SW480 (cell line): ENCODE measurements at regions not wholly inside any gene's neighbourhood (a gene's known extent, or its start where the extent isn't known, plus 50 kb on each side); places are given as distances from the start of the nearest gene placed in this dataset.

Experiments
- DNase-seq: peaks from one replicate; pipeline ENCODE4 v3.0.0-alpha.2; 2016; ENCODE audit warnings: low spot score

DNA sequence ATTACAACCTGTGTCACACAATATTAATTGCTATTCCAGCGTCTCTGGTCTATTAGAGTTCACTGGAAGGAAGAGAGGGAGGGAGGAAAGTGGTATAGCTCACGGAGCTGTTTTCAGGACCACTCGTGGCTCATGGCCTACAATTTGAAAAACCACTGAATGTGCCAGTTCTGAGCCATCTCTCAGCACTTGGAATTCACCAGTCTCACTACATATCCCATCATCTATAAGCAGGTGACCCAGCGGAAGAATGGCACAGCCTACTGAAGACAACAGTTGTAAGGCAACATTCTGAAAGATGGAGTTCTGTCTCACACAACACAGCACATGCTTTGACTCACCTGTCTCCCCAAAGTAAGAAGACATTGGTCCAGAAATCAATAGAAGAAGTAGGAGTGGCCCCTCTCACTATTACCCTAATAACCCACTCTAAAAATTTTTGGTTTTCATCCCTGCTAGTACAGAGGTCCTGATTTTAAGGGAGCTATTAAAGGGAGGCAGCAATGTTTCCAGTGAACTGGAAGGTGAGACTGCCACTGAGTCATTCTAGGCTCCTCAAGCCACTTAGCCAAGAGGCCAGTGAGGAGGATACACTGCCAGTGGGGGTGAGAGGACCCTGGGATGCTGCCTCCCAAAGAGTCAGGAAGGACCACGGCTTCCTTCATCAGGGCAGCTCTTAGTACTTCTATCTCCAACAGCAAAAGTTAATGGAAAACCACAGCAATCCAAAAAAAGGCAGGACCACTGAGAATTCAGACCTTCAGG is 50.0 kb upstream of the DOCK9 start:
- no peak for DNase-seq

DNA sequence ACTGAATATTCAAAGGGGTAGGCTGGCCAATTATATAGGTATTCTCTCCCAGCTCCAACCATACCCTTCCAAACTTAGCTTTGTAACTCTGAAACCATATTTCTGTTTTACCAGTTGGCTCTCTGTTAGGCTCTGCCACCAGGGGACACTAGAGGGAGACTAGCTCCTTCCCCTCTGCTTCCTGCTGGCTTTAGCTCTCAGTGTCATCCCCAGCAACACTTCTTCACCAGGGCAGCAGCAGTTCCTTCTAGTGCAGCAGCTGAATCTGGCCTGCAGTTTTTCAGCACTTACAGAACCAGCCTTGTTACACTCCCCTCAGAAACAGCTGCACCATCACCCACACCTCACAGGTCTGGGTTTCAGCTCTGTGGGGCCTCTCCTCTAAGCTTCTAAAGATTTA is 51.0 kb upstream of the DOCK9 start:
- no peak for DNase-seq

DNA sequence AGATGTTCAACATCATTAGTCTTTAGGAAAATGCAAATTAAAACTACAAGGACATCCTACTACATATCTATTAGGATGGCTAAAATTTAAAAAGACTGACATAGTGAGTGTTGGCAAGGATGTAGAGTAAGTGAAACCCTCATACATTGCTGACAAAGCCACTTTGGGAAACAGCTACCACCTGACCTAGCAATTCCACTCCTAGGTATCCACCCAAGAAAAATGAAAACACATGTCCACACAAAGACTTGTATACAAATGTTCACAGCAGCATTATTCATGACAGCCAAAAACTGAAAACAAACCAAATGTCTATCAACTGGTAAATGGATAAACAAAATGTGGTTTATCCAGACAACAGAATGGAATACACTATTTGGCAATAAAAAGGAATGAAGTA is 51.7 kb upstream of the DOCK9 start:
- no peak for DNase-seq

DNA sequence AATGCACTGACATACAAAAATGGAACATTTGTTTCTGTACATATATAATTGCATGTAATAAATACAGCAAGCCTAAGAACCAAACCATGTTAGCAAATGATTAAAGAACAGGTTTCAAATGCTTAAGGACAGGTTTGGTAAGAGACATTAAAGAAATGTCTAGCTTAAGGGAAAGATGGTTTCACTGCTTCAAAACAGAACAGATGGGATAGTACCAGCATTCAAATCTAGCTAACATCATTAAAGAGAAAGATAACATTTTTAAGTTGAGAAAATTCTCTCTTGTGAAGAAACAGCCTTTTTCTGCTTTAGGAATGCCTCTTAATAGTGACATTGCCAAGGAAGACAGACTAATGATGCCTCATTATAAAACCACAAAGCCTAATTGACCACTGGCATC is 52.5 kb upstream of the DOCK9 start:
- DNase-seq, result no peak

DNA sequence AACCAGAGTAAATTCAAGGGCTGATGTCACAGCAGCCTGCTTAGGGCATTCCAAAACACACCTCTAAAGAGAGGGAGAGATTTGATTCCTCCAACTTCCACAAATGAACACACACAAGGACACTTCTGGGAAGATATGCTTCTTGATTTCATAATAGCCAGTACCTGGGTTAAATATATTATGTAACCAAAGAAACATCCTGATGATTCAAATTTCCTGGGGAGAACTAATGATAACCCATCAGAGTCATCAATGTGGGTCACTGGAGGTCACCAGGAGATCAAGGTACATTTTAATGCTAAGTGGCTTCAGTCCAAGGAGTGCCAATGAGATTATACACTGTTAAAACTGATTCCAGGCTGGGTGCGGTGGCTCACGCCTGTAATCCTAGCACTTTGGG is 54.0 kb upstream of the DOCK9 start:
- peak; percentile 17 for DNase-seq

DNA sequence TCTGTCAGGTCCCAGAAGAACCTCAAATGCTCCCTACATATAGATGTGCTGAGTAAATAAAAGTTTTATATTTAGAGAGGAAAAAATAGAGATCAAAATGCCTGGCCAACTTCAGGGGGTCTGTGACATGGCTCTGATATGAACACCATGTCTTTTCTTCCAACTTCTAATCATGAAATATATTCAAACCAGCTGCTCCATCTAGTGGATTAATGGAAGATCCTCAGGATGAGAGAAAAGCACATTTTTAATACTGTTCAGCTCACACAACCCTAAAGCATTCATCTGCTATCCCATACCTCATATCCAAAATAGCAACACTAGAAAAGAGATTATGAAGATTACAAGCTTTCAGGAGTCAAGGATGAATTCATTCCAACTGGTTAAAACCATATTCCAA is 56.0 kb upstream of the DOCK9 start:
- peak; percentile 69 for DNase-seq

DNA sequence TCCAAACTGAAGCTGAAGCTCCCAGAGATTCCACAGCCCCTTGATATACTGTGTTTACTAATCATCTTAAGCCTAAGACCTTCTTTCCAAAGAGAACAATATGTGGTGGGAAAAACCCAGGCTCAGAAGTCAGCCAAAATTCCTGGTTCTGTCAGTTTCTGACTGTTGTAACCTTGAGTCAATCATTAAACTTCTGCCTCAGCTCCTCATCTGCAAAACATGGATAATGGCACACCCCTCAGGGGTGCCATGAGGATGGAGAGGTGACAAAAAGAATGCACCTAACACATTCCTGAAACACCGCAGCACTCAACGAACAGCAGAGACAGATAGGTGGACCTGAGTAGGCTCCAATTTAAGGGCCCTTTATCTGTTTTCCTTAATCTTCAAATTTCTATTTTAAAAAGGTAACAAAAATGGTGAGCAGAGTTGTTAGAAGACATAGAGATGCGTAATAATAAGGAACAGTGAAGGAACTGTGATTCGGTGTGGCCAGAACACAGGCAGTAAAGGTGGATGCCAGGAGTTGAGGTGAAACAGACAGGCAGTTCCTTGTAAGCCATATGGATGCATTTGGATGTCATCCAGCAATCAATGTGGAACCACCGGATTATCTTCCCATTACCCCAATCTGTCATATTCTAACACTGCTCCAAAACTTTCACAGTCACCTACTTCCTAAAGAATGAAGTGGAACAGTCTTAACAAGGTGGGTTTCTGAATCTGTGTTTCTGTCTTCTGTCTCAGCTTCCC is 56.6 kb upstream of the DOCK9 start:
- DNase-seq, result no peak

DNA sequence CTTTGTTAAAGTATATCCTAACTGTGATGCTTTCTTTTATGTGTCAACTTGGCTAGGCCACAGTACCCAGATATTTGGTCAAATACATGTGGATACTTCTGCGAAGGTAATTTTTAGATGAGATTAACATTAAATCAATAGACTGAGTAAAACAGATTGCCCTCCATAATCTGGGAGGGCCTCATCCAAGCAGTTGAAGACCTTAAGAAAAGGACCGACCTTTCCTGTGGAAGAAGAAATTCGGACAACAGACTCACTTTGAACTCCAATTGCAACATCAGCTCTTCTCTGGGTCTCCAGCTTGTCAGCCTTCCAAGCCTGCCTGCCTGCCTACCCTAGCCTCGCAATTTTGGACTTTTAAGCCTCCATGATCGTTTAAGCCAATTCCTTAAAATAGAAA is 57.9 kb upstream of the DOCK9 start:
- DNase-seq, result no peak

DNA sequence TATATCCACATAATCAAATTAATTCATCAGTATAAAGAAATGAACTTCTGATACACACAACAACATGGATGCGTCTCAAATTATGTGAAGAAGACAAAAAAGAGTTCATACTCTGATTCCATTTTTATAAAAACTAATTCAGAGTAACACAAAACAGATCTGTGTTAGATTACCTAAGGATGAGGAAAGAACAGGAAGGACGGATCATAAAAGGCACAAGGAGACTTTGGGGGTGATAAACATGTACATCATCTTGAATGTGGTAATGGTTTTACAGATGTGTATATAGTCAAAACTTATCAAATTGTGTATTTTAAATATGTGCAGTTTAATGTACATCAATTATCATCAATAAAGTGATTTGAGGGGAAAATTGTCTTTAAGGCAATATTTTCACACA is 59.9 kb upstream of the DOCK9 start:
- DNase-seq, result no peak

DNA sequence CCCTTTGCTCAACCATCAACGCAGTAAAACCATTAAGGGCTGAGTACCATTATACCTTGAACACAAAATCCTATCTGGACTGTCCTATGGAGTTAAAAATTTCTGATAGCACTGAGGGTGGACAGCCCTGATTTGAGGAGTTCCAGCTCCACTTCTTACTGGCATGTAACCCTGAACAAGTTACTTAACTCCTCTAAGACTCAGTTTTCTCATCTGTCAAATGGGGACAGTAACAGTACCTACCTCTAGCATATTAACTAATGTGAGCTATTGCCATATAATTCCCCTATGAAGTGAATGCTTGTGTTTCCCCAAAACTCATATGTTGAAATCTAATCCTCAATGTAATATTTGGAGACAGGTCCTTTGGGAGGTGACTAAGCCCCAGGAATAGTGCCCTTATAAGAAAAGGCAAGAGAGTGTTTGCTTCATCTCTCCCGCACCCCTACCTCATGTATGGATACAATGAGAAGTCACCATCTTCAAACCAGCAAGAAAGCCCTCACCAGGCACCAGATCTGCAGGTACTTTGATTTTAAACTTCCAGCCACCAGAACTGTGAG is 61.9 kb upstream of the DOCK9 start:
- DNase-seq, result no peak

DNA sequence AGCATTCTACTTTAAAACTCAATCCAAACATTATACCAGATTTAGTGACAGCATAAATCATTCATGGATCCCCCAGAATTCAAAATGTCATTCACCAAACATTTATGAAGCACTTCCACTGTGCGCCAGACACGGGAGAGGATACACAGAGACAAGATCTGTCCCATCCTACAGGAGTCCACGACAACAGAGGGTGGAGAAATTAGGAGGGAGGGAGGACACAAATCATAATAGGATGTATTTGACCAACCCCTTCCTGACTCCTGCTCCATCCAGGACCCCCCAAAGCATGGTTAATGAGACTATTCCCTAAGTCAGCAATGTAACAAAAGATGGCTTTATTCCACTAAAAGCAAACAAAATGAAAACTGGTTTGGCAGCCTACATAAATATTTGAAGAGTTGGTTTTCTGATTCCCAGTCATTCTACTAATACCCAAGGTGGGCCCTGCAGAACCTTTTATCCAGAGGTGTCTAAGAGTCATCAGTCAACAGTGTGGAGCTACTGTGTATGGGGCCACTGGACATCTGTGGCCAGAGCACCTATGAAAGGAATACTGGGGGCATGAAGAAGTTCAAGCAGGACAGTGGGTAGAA is 62.8 kb upstream of the DOCK9 start:
- DNase-seq, result no peak

DNA sequence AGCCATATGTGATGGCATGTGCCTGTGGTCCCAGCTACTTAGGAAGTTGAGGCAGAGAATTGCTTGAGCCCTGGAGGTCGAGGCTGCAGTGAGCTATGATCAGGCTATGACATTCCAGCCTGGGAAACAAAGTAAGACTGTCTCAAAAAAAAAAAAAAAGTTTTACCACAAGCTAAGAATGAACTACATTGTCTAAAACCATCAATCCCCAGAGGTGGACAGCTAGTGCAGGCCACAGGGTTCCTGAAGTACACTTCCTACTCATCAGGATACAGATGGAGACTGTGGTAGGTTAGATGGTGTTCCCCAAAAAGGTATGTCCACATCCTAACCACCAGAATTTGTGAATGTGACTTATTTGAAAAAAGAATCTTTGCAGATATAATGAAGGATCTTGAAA is 63.5 kb upstream of the DOCK9 start:
- no peak for DNase-seq

DNA sequence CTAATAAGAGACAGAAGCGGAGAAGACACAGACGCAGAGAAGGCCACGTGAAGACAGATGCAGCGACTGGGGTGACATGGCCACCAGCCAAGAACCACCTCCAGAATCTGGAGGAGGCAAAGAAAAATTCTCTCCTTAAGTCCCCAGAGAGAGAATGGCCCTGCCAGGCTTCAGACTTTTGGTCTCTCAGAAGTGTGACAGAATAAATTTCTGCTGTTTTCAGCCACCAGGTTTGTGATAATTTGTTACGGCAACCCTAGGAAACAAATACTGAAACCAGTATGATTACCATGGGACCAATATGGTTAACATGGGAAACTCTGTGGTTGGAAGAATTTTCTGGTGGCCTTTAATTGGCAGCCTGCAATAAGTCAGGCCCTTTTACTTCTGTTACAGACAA is 63.9 kb upstream of the DOCK9 start:
- no peak for DNase-seq

DNA sequence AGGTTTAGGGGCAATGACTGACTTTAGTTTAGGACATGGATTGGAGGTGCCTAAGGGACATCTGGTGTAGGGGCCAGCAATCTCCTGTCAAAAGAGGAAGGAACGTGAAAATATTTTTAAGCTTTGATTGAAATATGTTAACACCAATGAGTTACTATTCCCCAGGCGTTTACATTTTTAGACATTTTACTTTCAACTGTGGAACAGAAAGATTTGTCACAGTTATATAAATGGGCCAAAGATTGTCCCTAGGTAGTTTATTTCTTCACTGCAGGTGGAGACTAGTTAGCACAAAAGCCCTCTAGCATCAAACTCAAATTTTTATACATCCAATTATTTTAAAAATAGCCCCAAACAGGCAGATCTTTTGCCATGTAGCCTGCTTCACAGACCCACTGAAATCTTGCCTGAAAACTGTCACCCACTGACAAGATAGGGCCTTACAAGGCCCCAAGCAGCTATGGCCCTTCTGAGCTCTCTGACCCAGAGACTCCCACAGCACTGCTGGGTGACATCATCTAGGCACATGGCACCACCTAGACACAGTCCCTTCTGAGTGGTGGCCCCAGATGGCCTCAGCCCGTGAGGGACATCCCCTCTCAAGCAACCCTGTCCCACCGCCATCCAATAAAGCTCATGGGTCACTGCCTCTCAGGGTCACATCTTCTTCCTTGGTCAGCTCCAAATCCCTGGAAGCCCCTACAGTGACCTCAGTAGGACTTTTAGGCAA is 64.8 kb upstream of the DOCK9 start:
- no peak for DNase-seq

DNA sequence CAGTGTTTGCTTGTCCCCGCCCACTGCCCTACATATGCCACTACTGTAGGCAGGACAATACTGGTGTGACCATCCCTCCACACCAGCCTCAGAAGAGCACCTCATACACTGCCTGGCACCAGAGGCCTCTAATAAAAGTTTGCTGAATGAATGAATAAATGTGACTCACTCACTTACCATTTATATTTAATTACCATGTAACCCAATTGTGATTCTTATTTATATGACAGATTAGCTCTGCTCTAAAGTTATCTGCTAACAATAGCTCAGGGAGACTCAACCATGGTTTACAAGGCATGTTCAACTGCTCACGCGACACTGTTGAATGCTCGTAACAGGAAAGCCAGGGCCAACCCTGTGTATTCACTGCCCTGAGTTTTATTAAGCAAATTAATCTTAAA is 66.0 kb upstream of the DOCK9 start:
- DNase-seq, result no peak

DNA sequence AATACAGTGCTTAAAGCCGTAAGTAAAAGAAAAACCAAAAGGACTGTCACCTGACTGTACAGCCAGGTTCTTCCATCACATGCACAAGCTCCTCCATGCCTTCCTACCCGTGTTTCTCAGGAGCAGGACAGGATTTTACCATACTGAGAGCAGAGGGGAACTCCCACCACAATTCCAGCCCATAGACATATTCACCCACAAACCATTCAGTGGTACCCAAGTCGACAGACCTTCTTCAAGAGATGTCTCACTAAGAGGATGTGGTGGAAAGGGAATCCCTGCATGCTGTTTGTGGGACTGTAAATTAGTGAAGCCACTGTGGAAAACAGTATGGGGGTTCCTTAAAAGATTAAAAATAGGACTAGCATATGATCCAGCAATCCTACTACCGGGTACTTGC is 66.9 kb upstream of the DOCK9 start:
- DNase-seq, result no peak

DNA sequence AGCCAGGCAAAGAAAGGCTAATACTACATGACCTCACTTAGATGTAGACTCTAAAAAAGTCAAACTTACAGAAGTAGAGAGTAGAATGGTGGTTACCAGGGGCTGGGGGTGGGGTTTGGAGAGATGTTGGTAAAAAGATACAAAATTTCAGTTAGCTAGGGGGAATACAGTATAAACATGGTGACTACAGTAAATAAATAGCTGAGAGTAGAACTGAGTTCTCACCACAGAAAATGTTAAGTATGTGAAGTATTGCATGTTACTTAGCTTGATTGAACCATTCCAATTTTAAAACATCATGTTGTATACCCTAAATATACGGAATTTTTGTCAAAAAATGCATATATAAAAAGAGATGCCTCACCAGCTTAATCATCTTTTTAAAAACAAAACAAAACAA is 67.5 kb upstream of the DOCK9 start:
- DNase-seq, result no peak

DNA sequence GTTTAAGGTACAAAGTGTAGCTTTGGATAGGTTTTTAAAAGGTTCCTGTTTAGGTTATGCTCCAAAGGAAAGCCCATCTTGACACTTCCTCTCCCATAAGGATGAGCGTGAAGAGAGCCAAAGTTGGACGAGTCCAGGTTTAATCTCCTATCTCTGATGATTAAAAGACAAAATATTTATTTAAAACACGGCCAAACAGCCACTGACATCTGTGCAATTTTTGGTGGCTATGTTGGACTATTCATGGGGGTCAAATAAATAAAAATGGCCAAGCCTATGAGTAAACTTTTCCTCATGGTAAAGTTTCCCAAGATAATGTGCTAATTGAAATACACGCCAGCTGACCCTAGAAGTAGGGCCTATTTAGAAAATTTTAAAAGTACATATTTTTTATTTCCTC is 69.0 kb upstream of the DOCK9 start:
- DNase-seq, result no peak

DNA sequence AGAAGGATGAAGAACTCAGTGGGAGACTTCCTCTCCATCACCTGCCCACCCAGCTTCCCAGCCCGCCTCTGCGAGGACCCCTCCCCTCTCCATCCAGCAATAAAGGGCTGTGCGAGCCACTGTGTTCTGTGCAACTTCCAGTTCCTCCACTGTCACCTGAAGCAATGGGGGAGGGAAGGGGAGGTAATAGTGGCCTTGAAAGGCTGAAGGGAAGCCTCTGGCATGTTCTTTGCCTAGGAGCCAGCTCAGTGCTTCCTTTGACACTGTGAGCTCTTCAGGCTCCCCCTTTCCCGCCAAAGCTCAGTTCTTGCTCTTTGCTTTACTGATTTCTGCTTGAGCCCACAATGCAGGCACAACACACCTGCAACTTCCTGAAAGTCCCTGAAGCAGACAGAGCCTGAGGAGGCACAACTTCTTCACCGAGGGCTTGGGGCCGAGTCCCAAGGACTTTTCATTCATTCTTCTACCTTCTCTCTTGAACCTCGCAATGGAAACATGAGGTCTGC is 73.2 kb upstream of the DOCK9 start:
- DNase-seq, result no peak

DNA sequence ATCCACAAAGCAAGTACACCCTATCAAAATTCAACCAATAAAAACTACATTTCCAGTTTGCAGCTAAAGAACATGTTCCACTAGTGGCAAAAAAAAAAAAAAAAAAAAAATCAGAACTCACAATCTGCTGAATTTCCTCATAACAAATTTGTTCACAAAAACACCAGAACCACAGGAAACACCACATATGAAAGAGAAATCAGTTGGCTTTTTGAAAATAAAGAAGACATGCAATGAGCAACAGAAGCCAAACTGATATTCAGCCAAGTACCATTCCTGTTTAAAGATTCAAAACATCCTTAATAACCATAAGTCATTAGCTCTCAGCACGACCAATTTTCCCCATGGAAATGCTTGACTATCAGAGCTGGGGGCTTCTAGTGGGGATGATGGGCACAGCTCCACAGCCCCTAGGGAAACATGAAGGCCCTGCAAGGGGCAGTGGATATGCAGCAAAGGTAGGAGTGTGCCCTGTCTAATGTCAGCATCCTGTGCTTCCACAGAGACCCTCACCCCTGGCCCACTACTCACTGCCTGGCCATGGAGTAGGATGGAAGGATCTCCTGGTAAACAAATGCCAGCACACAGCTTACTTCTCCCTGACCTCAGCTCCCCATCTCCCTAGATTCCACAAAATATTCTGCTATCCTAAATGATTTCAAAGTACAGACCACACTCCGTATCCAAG is 74.0 kb upstream of the DOCK9 start:
- no peak for DNase-seq

DNA sequence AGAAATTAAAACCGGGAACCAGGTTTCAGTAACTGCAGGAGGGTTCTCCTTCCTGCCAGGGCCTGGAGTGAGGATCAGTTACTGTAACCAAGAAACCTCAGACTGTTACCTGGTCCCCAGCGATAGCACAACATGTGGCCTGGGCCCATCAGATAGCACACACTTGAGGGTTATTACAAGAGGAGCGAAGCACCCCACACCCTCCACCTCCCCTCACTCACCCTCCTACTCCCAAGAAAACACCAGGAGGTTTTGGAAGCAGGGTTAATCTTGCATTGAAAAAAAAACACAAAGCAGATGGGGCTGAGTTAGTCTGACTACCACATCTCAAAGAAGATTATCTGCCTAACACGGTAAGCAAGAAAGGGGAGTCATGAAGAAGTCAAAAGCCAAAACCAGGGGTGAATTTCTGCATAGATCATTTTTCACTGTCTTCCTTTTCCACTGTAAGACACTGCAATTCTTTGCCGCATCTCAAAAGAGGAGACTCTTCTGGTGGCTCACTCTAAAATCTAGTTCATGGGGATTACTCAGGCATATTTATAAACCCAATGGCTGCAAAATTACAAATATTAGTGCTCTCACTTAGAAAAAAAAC is 75.9 kb upstream of the DOCK9 start:
- DNase-seq, result no peak
